ENCODE measurements at regions not wholly inside any gene's neighbourhood (a gene's known extent, or its start where the extent isn't known, plus 50 kb on each side); places are given as distances from the start of the nearest gene placed in this dataset.

GRCh38 chr9:89961616-89962341 is 357.0 kb downstream of the GADD45G start:
- Histone ChIP-seq H3K36me3 (ENCODE audit: control insufficient read depth, insufficient read depth, low read length) (no peaks in the 10 kb centered on the region), H3K9me3 (no peaks in the 10 kb centered on the region), H3K4me1 (no peaks in the 10 kb centered on the region), H3K4me3 (ENCODE audit: low read depth, low read length) (no peak overlapping the region), H3K27me3 (replicated peaks; ENCODE audit: control insufficient read depth, insufficient read depth, low read length) (no peaks in the 10 kb centered on the region)
- intact Hi-C loops (cut with micrococcal nuclease; ENCODE audit: unreplicated experiment): no loop called here
- no peak for DNase-seq
- Mint-ChIP-seq H3K4me3 (ENCODE audit: unreplicated experiment) (no peak overlapping the region), H3K27ac (ENCODE audit: unreplicated experiment) (no peak overlapping the region), H3K27me3 (ENCODE audit: insufficient read depth, unreplicated experiment) (no peaks in the 10 kb centered on the region), H3K36me3 (ENCODE audit: insufficient read depth, unreplicated experiment) (no peaks in the 10 kb centered on the region), H3K4me1 (ENCODE audit: low read depth, unreplicated experiment) (no peaks in the 10 kb centered on the region), H3K9me3 (ENCODE audit: unreplicated experiment) (no peaks in the 10 kb centered on the region)
- BruUV-seq (replicated peaks): no TSS peak
- CTCF ChIA-PET: no interaction called here
- POLR2A ChIA-PET: no interaction called here
- no peak for TF ChIP-seq CTCF (IDR thresholded peaks at IDR 0.05; ENCODE audit: insufficient read depth in 1 of 2, low read depth in 1 of 2, low read length in 1 of 2, severe bottlenecking in 1 of 2, unreplicated experiment in 1 of 2)

DNA sequence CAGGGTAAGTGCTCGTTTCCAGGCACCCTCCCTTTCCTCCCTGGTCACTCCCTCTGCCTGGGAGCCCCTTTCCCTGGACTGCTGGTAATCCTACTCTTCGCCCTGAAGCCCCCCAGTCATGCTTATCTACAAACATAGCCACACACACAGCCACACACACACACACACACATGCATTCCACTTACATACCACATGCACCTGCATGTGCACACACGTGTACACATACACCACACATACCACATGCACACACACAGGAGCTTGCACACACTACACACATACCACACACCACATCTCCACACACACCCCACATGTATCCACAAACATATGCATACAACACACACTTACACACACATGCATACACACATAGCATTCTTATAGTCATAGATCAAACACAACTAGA is 358.5 kb downstream of the GADD45G start:
- Mint-ChIP-seq H3K4me3 (ENCODE audit: unreplicated experiment) (no peak overlapping the region), H3K27me3 (ENCODE audit: insufficient read depth, unreplicated experiment) (no peaks in the 10 kb centered on the region), H3K9me3 (ENCODE audit: unreplicated experiment) (no peaks in the 10 kb centered on the region), H3K36me3 (ENCODE audit: insufficient read depth, unreplicated experiment) (no peaks in the 10 kb centered on the region), H3K27ac (ENCODE audit: unreplicated experiment) (no peak overlapping the region), H3K4me1 (ENCODE audit: low read depth, unreplicated experiment) (no peaks in the 10 kb centered on the region)
- POLR2A ChIA-PET: no interaction called here
- intact Hi-C loops (cut with micrococcal nuclease; ENCODE audit: unreplicated experiment): no loop called here
- DNase-seq: no peak
- CTCF ChIA-PET: no interaction called here
- Histone ChIP-seq H3K4me3 (ENCODE audit: low read depth, low read length) (no peak overlapping the region), H3K27me3 (replicated peaks; ENCODE audit: control insufficient read depth, insufficient read depth, low read length) (no peaks in the 10 kb centered on the region), H3K9me3 (no peaks in the 10 kb centered on the region), H3K36me3 (ENCODE audit: control insufficient read depth, insufficient read depth, low read length) (no peaks in the 10 kb centered on the region), H3K4me1 (no peaks in the 10 kb centered on the region)
- no TSS peak for BruUV-seq (replicated peaks)
- TF ChIP-seq CTCF (IDR thresholded peaks at IDR 0.05; ENCODE audit: insufficient read depth in 1 of 2, low read depth in 1 of 2, low read length in 1 of 2, severe bottlenecking in 1 of 2, unreplicated experiment in 1 of 2): no peak

- BruUV-seq (replicated peaks): no TSS peak
- Mint-ChIP-seq H3K4me3 (ENCODE audit: unreplicated experiment) (no peak overlapping the region), H3K27me3 (ENCODE audit: insufficient read depth, unreplicated experiment) (no peaks in the 10 kb centered on the region), H3K4me1 (ENCODE audit: low read depth, unreplicated experiment) (peaks cover 8% of the 10 kb centered on the region), H3K27ac (ENCODE audit: unreplicated experiment) (no peak overlapping the region), H3K9me3 (ENCODE audit: unreplicated experiment) (no peaks in the 10 kb centered on the region), H3K36me3 (ENCODE audit: insufficient read depth, unreplicated experiment) (no peaks in the 10 kb centered on the region)
- Histone ChIP-seq H3K9me3 (no peaks in the 10 kb centered on the region), H3K27me3 (replicated peaks; ENCODE audit: control insufficient read depth, insufficient read depth, low read length) (no peaks in the 10 kb centered on the region), H3K36me3 (ENCODE audit: control insufficient read depth, insufficient read depth, low read length) (no peaks in the 10 kb centered on the region), H3K4me3 (ENCODE audit: low read depth, low read length) (no peak overlapping the region), H3K4me1 (no peaks in the 10 kb centered on the region)
- TF ChIP-seq CTCF (IDR thresholded peaks at IDR 0.05; ENCODE audit: insufficient read depth in 1 of 2, low read depth in 1 of 2, low read length in 1 of 2, severe bottlenecking in 1 of 2, unreplicated experiment in 1 of 2): no peak
- POLR2A ChIA-PET: no interaction called here
- intact Hi-C loops (cut with micrococcal nuclease; ENCODE audit: unreplicated experiment): no loop called here
- CTCF ChIA-PET: no interaction called here
- no peak for DNase-seq
Measured at GRCh38 chr9:89967527-89967926, 362.7 kb downstream of the GADD45G start.

Measured in Caco-2 (cell line).